ENCODE measurements at regions not wholly inside any gene's neighbourhood (a gene's known extent, or its start where the extent isn't known, plus 50 kb on each side); places are given as distances from the start of the nearest gene placed in this dataset.

GRCh38 chr2:106996171-106996769, 110.3 kb upstream of the ST6GAL2 start:
- Histone ChIP-seq H3K4me1 (ENCODE audit: control insufficient read depth in 1 of 2, insufficient read depth in 2 of 2, low read depth in 1 of 2, low read length in 1 of 2) (peaks cover 8 to 9% of the 10 kb centered on the region in 2 experiments; a peak in 3 of 4 replicates), H4K20me1 (ENCODE audit: insufficient read depth) (no peaks in the 10 kb centered on the region), H3K9me3 (no peaks in the 10 kb centered on the region), H3K9me2 (no peaks in the 10 kb centered on the region), H3K27ac (ENCODE audit: low read depth in 2 of 2, low read length in 1 of 2) (peak overlapping the region; percentile 10 to 25; a peak in 1 of 4 replicates), H3K79me2 (ENCODE audit: insufficient read depth) (no peaks in the 10 kb centered on the region), H3K27me3 (ENCODE audit: insufficient read depth) (no peaks in the 10 kb centered on the region), H3F3A (replicated peaks; ENCODE audit: insufficient read depth) (peaks cover 10% of the 10 kb centered on the region), H3K36me3 (replicated peaks in 1 of 2; ENCODE audit: control insufficient read depth in 1 of 2, insufficient read depth in 2 of 2, low read length in 1 of 2) (no peaks in the 10 kb centered on the region), H2AFZ (ENCODE audit: low read depth) (no peak overlapping the region), H3K9ac (no peak overlapping the region), H3K4me2 (no peak overlapping the region), H3K4me3 (ENCODE audit: low read depth in 2 of 2, low read length in 1 of 2) (no peak overlapping the region)
- WGBS (ENCODE audit: low lambda C conversion rate): 78% methylated on average over 11 of the region's 11 CpGs
- TF ChIP-seq, protein P1, sequence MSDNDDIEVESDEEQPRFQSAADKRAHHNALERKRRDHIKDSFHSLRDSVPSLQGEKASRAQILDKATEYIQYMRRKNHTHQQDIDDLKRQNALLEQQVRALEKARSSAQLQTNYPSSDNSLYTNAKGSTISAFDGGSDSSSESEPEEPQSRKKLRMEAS (IDR thresholded peaks at IDR 0.05; ENCODE audit: low read depth): no peak
- TF ChIP-seq TEAD4 (IDR thresholded peaks at IDR 0.05; ENCODE audit: borderline replicate concordance, insufficient read depth) (no peak), ZBTB33 (IDR thresholded peaks at IDR 0.05; ENCODE audit: borderline replicate concordance, low read depth) (no peak), POLR2AphosphoS5 (IDR thresholded peaks at IDR 0.05; ENCODE audit: low read depth, low read length) (no peak), RCOR1 (IDR thresholded peaks at IDR 0.05; ENCODE audit: low read length) (no peak), EP300 (IDR thresholded peaks at IDR 0.05; ENCODE audit: borderline replicate concordance in 1 of 2, low read depth in 1 of 2, low read length in 1 of 2) (no peak), SIN3A (IDR thresholded peaks at IDR 0.05; ENCODE audit: borderline replicate concordance, low read depth, low read length) (no peak), NRF1 (IDR thresholded peaks at IDR 0.05; ENCODE audit: low read depth, low read length) (no peak), SMC3 (IDR thresholded peaks at IDR 0.05; ENCODE audit: low read depth, low read length) (no peak)
- TF ChIP-seq, protein P2, sequence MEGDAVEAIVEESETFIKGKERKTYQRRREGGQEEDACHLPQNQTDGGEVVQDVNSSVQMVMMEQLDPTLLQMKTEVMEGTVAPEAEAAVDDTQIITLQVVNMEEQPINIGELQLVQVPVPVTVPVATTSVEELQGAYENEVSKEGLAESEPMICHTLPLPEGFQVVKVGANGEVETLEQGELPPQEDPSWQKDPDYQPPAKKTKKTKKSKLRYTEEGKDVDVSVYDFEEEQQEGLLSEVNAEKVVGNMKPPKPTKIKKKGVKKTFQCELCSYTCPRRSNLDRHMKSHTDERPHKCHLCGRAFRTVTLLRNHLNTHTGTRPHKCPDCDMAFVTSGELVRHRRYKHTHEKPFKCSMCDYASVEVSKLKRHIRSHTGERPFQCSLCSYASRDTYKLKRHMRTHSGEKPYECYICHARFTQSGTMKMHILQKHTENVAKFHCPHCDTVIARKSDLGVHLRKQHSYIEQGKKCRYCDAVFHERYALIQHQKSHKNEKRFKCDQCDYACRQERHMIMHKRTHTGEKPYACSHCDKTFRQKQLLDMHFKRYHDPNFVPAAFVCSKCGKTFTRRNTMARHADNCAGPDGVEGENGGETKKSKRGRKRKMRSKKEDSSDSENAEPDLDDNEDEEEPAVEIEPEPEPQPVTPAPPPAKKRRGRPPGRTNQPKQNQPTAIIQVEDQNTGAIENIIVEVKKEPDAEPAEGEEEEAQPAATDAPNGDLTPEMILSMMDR (IDR thresholded peaks at IDR 0.05): no peak
- ChIA-PET CTCF (no interaction called here), POLR2A (interaction anchor here (0.5 kb wide), 1 partner anchor 164 kb away, joined by 4 read pairs; no protein-coding TSS in a partner anchor)
- no peak for DNase-seq

DNA sequence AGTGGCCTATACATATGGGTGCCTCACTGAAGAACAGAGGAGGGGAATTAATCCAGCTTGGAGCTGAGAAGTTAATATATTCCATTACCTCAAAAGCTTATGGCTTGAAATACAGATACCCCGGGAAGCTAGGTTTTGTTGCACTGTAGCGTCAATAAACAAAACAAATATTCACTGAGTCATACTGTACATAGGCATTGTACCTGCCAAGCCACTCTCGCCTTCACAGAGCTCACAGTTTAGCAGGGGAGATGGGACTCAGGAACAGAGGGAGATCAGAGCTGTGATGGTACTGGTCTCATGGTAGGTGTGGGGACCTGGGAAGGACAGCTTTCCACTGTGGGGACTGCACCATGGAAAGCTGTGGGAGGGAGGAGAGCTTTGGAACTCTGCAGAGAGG, 111.2 kb upstream of the ST6GAL2 start:
- ChIA-PET POLR2A (no interaction called here), CTCF (no interaction called here)
- no peak for DNase-seq
- no peaks in the 10 kb centered on the region for H3K9me2 ChIP-seq
- no peak overlapping the region for H3K4me2 ChIP-seq
- H3K27ac ChIP-seq (ENCODE audit: low read depth in 2 of 2, low read length in 1 of 2): no peak overlapping the region
- H2AFZ ChIP-seq (ENCODE audit: low read depth): no peak overlapping the region
- no peaks in the 10 kb centered on the region for H3K27me3 ChIP-seq (ENCODE audit: insufficient read depth)
- WGBS (ENCODE audit: low lambda C conversion rate): 55% methylated on average over 3 of the region's 3 CpGs
- no peaks in the 10 kb centered on the region for H3K79me2 ChIP-seq (ENCODE audit: insufficient read depth)
- H3K9ac ChIP-seq: no peak overlapping the region
- peaks cover 19% of the 10 kb centered on the region for H3F3A ChIP-seq (replicated peaks; ENCODE audit: insufficient read depth)
- no peaks in the 10 kb centered on the region for H3K9me3 ChIP-seq
- H3K4me1 ChIP-seq (ENCODE audit: control insufficient read depth in 1 of 2, insufficient read depth in 2 of 2, low read depth in 1 of 2, low read length in 1 of 2): peaks cover 9 to 10% of the 10 kb centered on the region in 2 experiments; a peak in 3 of 4 replicates
- TF ChIP-seq GABPA (IDR thresholded peaks at IDR 0.05; ENCODE audit: low read depth): no peak
- no peak for TF ChIP-seq MEF2A (IDR thresholded peaks at IDR 0.05; ENCODE audit: borderline replicate concordance, low read depth)
- no peak for TF ChIP-seq YY1 (IDR thresholded peaks at IDR 0.05; ENCODE audit: low read depth)
- no peak for TF ChIP-seq RFX5 (IDR thresholded peaks at IDR 0.05; ENCODE audit: low read length)
- TF ChIP-seq, protein P1 (IDR thresholded peaks at IDR 0.05; ENCODE audit: low read depth): no peak
- TF ChIP-seq ELF1 (IDR thresholded peaks at IDR 0.05): no peak
- TF ChIP-seq JUND (IDR thresholded peaks at IDR 0.05): no peak
- no peak overlapping the region for H3K4me3 ChIP-seq (ENCODE audit: low read depth in 2 of 2, low read length in 1 of 2)
- no peaks in the 10 kb centered on the region for H4K20me1 ChIP-seq (ENCODE audit: insufficient read depth)
- H3K36me3 ChIP-seq (replicated peaks in 1 of 2; ENCODE audit: control insufficient read depth in 1 of 2, insufficient read depth in 2 of 2, low read length in 1 of 2): no peaks in the 10 kb centered on the region

Measured in SK-N-SH (cell line).